GM18520 (cell line): ENCODE measurements at regions not wholly inside any gene's neighbourhood (a gene's known extent, or its start where the extent isn't known, plus 50 kb on each side); places are given as distances from the start of the nearest gene placed in this dataset.

Experiments
- ATAC-seq: cut with Tn5 transposase; IDR thresholded peaks from one replicate; pipeline ENCODE4 v1.9.1; 2021; ENCODE audit not compliant: unreplicated experiment

- ATAC-seq: no peak
Observed at GRCh38 chr4:140316799-140317198, 56.6 kb upstream of the SCOC start.

- no peak for ATAC-seq
Observed at GRCh38 chr4:140315970-140316369, 57.5 kb upstream of the SCOC start.

GRCh38 chr4:140315438-140315837 is 58.0 kb upstream of the SCOC start:
- no peak for ATAC-seq

GRCh38 chr4:140315019-140315418 is 58.4 kb upstream of the SCOC start:
- no peak for ATAC-seq

- no peak for ATAC-seq
Observed at GRCh38 chr4:140312100-140312499, 61.3 kb upstream of the SCOC start.

GRCh38 chr4:140311257-140311835 is 62.1 kb upstream of the SCOC start:
- no peak for ATAC-seq

- no peak for ATAC-seq
Observed at GRCh38 chr4:140309124-140309870, 64.1 kb upstream of the SCOC start.

- no peak for ATAC-seq
Observed at GRCh38 chr4:140308366-140309123, 64.9 kb upstream of the SCOC start.

GRCh38 chr4:140305053-140305452 is 68.4 kb upstream of the SCOC start:
- no peak for ATAC-seq

- no peak for ATAC-seq
Observed at GRCh38 chr4:140304346-140304745, 69.1 kb upstream of the SCOC start.

- no peak for ATAC-seq
Observed at GRCh38 chr4:140302151-140302859, 71.1 kb upstream of the SCOC start.

- ATAC-seq: no peak
Observed at GRCh38 chr4:140300271-140300970, 73.0 kb upstream of the SCOC start.

- ATAC-seq: no peak
Observed at GRCh38 chr4:140298001-140298400, 75.4 kb upstream of the SCOC start.

- no peak for ATAC-seq
Observed at GRCh38 chr4:140297221-140297570, 76.2 kb upstream of the SCOC start.

GRCh38 chr4:140296335-140297220 is 76.9 kb upstream of the SCOC start:
- ATAC-seq: no peak

- ATAC-seq: no peak
Observed at GRCh38 chr4:140293979-140294378, 79.5 kb upstream of the SCOC start.

GRCh38 chr4:140291259-140291658 is 82.2 kb upstream of the SCOC start:
- no peak for ATAC-seq

GRCh38 chr4:140289486-140289885 is 84.0 kb upstream of the SCOC start:
- ATAC-seq: no peak

GRCh38 chr4:140286456-140286855 is 87.0 kb upstream of the SCOC start:
- no peak for ATAC-seq

- ATAC-seq: no peak
Observed at GRCh38 chr4:140284456-140284855, 89.0 kb upstream of the SCOC start.
